Peyer's patch (tissue), 4 donors: ENCODE measurements at regions not wholly inside any gene's neighbourhood (a gene's known extent, or its start where the extent isn't known, plus 50 kb on each side); places are given as distances from the start of the nearest gene placed in this dataset.
"Not testable (repeated sequence)": the region's sequence is repeated elsewhere in the genome, so short reads cannot be mapped to it uniquely, and the experiment has no call there.

Experiments
- DNase-seq, 3 donors: peaks; one replicate each; pipeline ENCODE4 v3.0.0-alpha.2; 2017 to 2019
- H3K27ac ChIP-seq, 4 donors: fragments of 200-600 bp; sonication (generic); one replicate each; pipeline ENCODE4 v1.5.1; 2016 to 2019
- H3K27me3 ChIP-seq, 2 donors: fragments of 200-600 bp; sonication (generic); one replicate each; pipeline ENCODE4 v1.5.1; 2019
- H3K36me3 ChIP-seq, 3 donors: fragments of 200-600 bp; sonication (generic); one replicate each; pipeline ENCODE4 v1.5.1; 2016 to 2019
- H3K4me1 ChIP-seq, 4 donors: fragments of 200-600 bp; sonication (generic); one replicate each; pipeline ENCODE4 v1.5.1; 2016 to 2019
- H3K4me3 ChIP-seq, 4 donors: fragments of 200-600 bp; sonication (generic); 1 replicate in 3 of 4; 2 replicates in 1 of 4; pipeline ENCODE4 v1.5.1; 2016 to 2019; ENCODE audit warnings: mild to moderate bottlenecking in 1 of 4
- H3K9me3 ChIP-seq, 4 donors: fragments of 200-600 bp; sonication (generic); one replicate each; pipeline ENCODE4 v1.5.1; 2016 to 2019; ENCODE audit warnings: mild to moderate bottlenecking in 1 of 4
- CTCF ChIP-seq, 6 experiments: fragments of 450-650 bp in 4 of 6; fragments of 200-600 bp in 2 of 6; sonication (generic) in 1 of 6; IDR thresholded peaks; one replicate each; pipeline ENCODE4 v1.5.1; 2017 to 2019; ENCODE audit warnings: antibody characterized with exemption in 6 of 6, mild to moderate bottlenecking in 3 of 6, moderate library complexity in 1 of 6
- POLR2A ChIP-seq, 2 donors: fragments of 450-650 bp; IDR thresholded peaks; one replicate each; pipeline ENCODE4 v1.5.1; 2017; ENCODE audit warnings: antibody characterized with exemption in 2 of 2, mild to moderate bottlenecking in 2 of 2, moderate library complexity in 2 of 2

- no peaks in the 10 kb centered on the region for H3K4me1 ChIP-seq
- H3K36me3 ChIP-seq: no peaks in the 10 kb centered on the region
- H3K9me3 ChIP-seq: no peaks in the 10 kb centered on the region
- H3K4me3 ChIP-seq: no peak overlapping the region
- no peak for DNase-seq
- H3K27ac ChIP-seq: no peak overlapping the region
- TF ChIP-seq POLR2A (IDR thresholded peaks at IDR 0.05) (no peak), CTCF (IDR thresholded peaks at IDR 0.05) (no peak)
- no peaks in the 10 kb centered on the region for H3K27me3 ChIP-seq
Measured at GRCh38 chr6:18654821-18655220, 267.7 kb downstream of the RNF144B start.

GRCh38 chr6:18656506-18656905 is 269.4 kb downstream of the RNF144B start:
- TF ChIP-seq POLR2A (IDR thresholded peaks at IDR 0.05) (no peak), CTCF (IDR thresholded peaks at IDR 0.05) (no peak)
- no peaks in the 10 kb centered on the region for H3K36me3 ChIP-seq
- no peak overlapping the region for H3K27ac ChIP-seq
- H3K4me3 ChIP-seq: no peak overlapping the region
- H3K4me1 ChIP-seq: no peaks in the 10 kb centered on the region
- no peaks in the 10 kb centered on the region for H3K27me3 ChIP-seq
- DNase-seq: no peak
- H3K9me3 ChIP-seq: no peaks in the 10 kb centered on the region

- not testable (repeated sequence) for H3K27me3 ChIP-seq, DNase-seq, H3K36me3 ChIP-seq, H3K27ac ChIP-seq, H3K4me3 ChIP-seq, H3K4me1 ChIP-seq, H3K9me3 ChIP-seq
Measured at GRCh38 chr6:18659994-18660393, 272.8 kb downstream of the RNF144B start.

GRCh38 chr6:18663011-18663410 is 275.9 kb downstream of the RNF144B start:
- no peaks in the 10 kb centered on the region for H3K9me3 ChIP-seq
- TF ChIP-seq POLR2A (IDR thresholded peaks at IDR 0.05): no peak
- no peak for TF ChIP-seq CTCF (IDR thresholded peaks at IDR 0.05)
- no peak overlapping the region for H3K4me3 ChIP-seq
- DNase-seq: no peak
- no peaks in the 10 kb centered on the region for H3K4me1 ChIP-seq
- no peak overlapping the region for H3K27ac ChIP-seq
- no peaks in the 10 kb centered on the region for H3K36me3 ChIP-seq
- no peaks in the 10 kb centered on the region for H3K27me3 ChIP-seq

- H3K27ac ChIP-seq: no peak overlapping the region
- H3K27me3 ChIP-seq: no peaks in the 10 kb centered on the region
- no peak overlapping the region for H3K4me3 ChIP-seq
- H3K9me3 ChIP-seq: no peaks in the 10 kb centered on the region
- TF ChIP-seq CTCF (IDR thresholded peaks at IDR 0.05) (no peak), POLR2A (IDR thresholded peaks at IDR 0.05) (no peak)
- DNase-seq: no peak
- H3K36me3 ChIP-seq: no peaks in the 10 kb centered on the region
- H3K4me1 ChIP-seq: no peaks in the 10 kb centered on the region
Measured at GRCh38 chr6:18664401-18664800, 277.3 kb downstream of the RNF144B start.

- Histone ChIP-seq H3K27ac (no peak overlapping the region), H3K27me3 (no peaks in the 10 kb centered on the region), H3K4me3 (no peak overlapping the region), H3K4me1 (no peaks in the 10 kb centered on the region), H3K9me3 (no peaks in the 10 kb centered on the region), H3K36me3 (no peaks in the 10 kb centered on the region)
- no peak for DNase-seq
- TF ChIP-seq POLR2A (IDR thresholded peaks at IDR 0.05) (no peak), CTCF (IDR thresholded peaks at IDR 0.05) (no peak)
Measured at GRCh38 chr6:18667612-18668011, 280.5 kb downstream of the RNF144B start.
